ENCODE measurements at regions not wholly inside any gene's neighbourhood (a gene's known extent, or its start where the extent isn't known, plus 50 kb on each side); places are given as distances from the start of the nearest gene placed in this dataset.

DNA sequence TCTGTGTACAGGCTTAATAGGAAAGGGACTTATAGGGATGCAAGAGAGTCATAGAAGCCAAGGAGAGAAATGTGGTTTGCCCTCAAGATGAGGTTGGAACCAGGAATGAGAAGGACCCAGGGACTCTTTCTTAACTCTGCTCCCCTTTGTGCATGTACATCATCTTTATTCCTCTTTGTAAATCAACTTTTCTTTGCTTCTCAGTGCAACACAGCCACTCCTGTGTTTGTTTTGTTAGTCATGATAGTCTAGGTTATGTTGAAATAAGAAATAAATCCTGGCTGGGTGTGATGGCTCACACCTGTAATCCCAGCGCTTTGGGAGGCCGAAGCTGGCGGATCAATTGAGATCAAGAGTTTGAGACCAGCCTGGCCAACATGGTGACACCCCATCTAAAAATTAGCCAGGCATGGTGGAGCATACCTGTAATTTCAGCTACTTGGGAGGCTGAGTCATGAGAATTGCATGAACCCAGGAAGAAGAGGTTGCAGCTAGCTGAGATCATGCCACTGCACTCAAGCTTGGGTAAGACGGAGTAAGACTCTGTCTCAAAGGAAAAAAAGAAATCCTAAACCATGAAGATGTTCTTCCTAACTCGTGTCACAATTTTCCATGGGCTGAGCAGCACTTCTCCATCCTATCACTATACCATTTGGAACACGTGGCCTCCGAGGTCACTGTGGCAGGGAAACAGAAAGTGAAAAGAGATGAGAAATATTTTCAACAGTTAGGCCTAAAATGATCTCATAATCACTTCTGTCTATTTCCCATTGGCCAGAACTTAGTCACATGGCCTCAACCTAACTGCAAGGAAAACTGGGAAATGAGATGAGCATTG is 73.0 kb upstream of the TMEM17 start:
- TF ChIP-seq, protein P1, sequence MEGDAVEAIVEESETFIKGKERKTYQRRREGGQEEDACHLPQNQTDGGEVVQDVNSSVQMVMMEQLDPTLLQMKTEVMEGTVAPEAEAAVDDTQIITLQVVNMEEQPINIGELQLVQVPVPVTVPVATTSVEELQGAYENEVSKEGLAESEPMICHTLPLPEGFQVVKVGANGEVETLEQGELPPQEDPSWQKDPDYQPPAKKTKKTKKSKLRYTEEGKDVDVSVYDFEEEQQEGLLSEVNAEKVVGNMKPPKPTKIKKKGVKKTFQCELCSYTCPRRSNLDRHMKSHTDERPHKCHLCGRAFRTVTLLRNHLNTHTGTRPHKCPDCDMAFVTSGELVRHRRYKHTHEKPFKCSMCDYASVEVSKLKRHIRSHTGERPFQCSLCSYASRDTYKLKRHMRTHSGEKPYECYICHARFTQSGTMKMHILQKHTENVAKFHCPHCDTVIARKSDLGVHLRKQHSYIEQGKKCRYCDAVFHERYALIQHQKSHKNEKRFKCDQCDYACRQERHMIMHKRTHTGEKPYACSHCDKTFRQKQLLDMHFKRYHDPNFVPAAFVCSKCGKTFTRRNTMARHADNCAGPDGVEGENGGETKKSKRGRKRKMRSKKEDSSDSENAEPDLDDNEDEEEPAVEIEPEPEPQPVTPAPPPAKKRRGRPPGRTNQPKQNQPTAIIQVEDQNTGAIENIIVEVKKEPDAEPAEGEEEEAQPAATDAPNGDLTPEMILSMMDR (IDR thresholded peaks at IDR 0.05), result no peak
- TF ChIP-seq POLR2A (IDR thresholded peaks at IDR 0.05), result no peak
